ENCODE measurements at regions not wholly inside any gene's neighbourhood (a gene's known extent, or its start where the extent isn't known, plus 50 kb on each side); places are given as distances from the start of the nearest gene placed in this dataset.

GRCh38 chr9:90538566-90538965, 104.1 kb downstream of the DIRAS2 start:
- Mint-ChIP-seq H3K27ac (ENCODE audit: unreplicated experiment) (no peak overlapping the region), H3K9me3 (ENCODE audit: unreplicated experiment) (no peaks in the 10 kb centered on the region), H3K4me1 (ENCODE audit: low read depth, unreplicated experiment) (no peaks in the 10 kb centered on the region), H3K27me3 (ENCODE audit: unreplicated experiment) (no peaks in the 10 kb centered on the region), H3K4me3 (ENCODE audit: unreplicated experiment) (no peak overlapping the region), H3K36me3 (ENCODE audit: unreplicated experiment) (no peaks in the 10 kb centered on the region)
- no peak for DNase-seq
- TF ChIP-seq, protein P1, sequence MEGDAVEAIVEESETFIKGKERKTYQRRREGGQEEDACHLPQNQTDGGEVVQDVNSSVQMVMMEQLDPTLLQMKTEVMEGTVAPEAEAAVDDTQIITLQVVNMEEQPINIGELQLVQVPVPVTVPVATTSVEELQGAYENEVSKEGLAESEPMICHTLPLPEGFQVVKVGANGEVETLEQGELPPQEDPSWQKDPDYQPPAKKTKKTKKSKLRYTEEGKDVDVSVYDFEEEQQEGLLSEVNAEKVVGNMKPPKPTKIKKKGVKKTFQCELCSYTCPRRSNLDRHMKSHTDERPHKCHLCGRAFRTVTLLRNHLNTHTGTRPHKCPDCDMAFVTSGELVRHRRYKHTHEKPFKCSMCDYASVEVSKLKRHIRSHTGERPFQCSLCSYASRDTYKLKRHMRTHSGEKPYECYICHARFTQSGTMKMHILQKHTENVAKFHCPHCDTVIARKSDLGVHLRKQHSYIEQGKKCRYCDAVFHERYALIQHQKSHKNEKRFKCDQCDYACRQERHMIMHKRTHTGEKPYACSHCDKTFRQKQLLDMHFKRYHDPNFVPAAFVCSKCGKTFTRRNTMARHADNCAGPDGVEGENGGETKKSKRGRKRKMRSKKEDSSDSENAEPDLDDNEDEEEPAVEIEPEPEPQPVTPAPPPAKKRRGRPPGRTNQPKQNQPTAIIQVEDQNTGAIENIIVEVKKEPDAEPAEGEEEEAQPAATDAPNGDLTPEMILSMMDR (IDR thresholded peaks at IDR 0.05; ENCODE audit: partially characterized antibody, unreplicated experiment): no peak

- H3K4me1 Mint-ChIP-seq (ENCODE audit: low read depth, unreplicated experiment): no peaks in the 10 kb centered on the region
- H3K27me3 Mint-ChIP-seq (ENCODE audit: unreplicated experiment): no peaks in the 10 kb centered on the region
- H3K36me3 Mint-ChIP-seq (ENCODE audit: unreplicated experiment): no peaks in the 10 kb centered on the region
- H3K9me3 Mint-ChIP-seq (ENCODE audit: unreplicated experiment): no peaks in the 10 kb centered on the region
- no peak for DNase-seq
- no peak overlapping the region for H3K4me3 Mint-ChIP-seq (ENCODE audit: unreplicated experiment)
- no peak overlapping the region for H3K27ac Mint-ChIP-seq (ENCODE audit: unreplicated experiment)
- TF ChIP-seq, protein P1 (IDR thresholded peaks at IDR 0.05; ENCODE audit: partially characterized antibody, unreplicated experiment): no peak
Observed at GRCh38 chr9:90539286-90539685, 103.3 kb downstream of the DIRAS2 start.

- no peak for DNase-seq
- no peak overlapping the region for H3K4me3 Mint-ChIP-seq (ENCODE audit: unreplicated experiment)
- peaks cover 2% of the 10 kb centered on the region for H3K4me1 Mint-ChIP-seq (ENCODE audit: low read depth, unreplicated experiment)
- no peak overlapping the region for H3K27ac Mint-ChIP-seq (ENCODE audit: unreplicated experiment)
- TF ChIP-seq, protein P1 (IDR thresholded peaks at IDR 0.05; ENCODE audit: partially characterized antibody, unreplicated experiment): no peak
- H3K27me3 Mint-ChIP-seq (ENCODE audit: unreplicated experiment): no peaks in the 10 kb centered on the region
- no peaks in the 10 kb centered on the region for H3K9me3 Mint-ChIP-seq (ENCODE audit: unreplicated experiment)
- H3K36me3 Mint-ChIP-seq (ENCODE audit: unreplicated experiment): no peaks in the 10 kb centered on the region
Observed at GRCh38 chr9:90540734-90541133, 101.9 kb downstream of the DIRAS2 start.

- no peaks in the 10 kb centered on the region for H3K27me3 Mint-ChIP-seq (ENCODE audit: unreplicated experiment)
- peaks cover 7% of the 10 kb centered on the region for H3K4me1 Mint-ChIP-seq (ENCODE audit: low read depth, unreplicated experiment)
- TF ChIP-seq, protein P1 (IDR thresholded peaks at IDR 0.05; ENCODE audit: partially characterized antibody, unreplicated experiment): no peak
- H3K27ac Mint-ChIP-seq (ENCODE audit: unreplicated experiment): no peak overlapping the region
- H3K9me3 Mint-ChIP-seq (ENCODE audit: unreplicated experiment): no peaks in the 10 kb centered on the region
- no peak overlapping the region for H3K4me3 Mint-ChIP-seq (ENCODE audit: unreplicated experiment)
- no peaks in the 10 kb centered on the region for H3K36me3 Mint-ChIP-seq (ENCODE audit: unreplicated experiment)
- DNase-seq: no peak
Observed at GRCh38 chr9:90544488-90544887, 98.1 kb downstream of the DIRAS2 start.

DNA sequence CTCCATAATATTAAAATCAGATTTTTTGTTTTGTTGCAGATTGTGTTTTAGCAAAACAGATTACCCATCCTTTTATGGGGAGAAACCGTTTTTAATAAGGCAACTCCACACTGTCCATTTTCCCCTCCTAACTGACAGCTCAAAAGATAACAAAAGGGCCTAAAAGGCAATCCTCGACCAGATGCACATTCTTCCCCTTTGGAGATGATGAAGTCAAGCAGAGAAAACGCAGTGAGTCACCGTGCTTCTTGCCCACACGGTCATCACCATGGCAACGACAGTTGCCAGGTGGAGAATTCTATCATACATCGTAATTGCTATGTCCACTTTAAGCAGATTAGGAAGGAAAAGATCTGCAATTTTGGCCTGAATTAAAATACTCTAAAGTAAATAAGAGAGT, 96.4 kb downstream of the DIRAS2 start:
- H3K4me3 Mint-ChIP-seq (ENCODE audit: unreplicated experiment): no peak overlapping the region
- H3K27ac Mint-ChIP-seq (ENCODE audit: unreplicated experiment): peak overlapping the region; percentile 80
- peak; percentile 39 for DNase-seq
- TF ChIP-seq, protein P1 (IDR thresholded peaks at IDR 0.05; ENCODE audit: partially characterized antibody, unreplicated experiment): no peak
- H3K36me3 Mint-ChIP-seq (ENCODE audit: unreplicated experiment): no peaks in the 10 kb centered on the region
- no peaks in the 10 kb centered on the region for H3K27me3 Mint-ChIP-seq (ENCODE audit: unreplicated experiment)
- no peaks in the 10 kb centered on the region for H3K9me3 Mint-ChIP-seq (ENCODE audit: unreplicated experiment)
- H3K4me1 Mint-ChIP-seq (ENCODE audit: low read depth, unreplicated experiment): peaks cover 7% of the 10 kb centered on the region

Measured in glutamatergic neuron (in vitro differentiated cells).